Right lobe of liver (tissue), 6 donors: ENCODE measurements at regions not wholly inside any gene's neighbourhood (a gene's known extent, or its start where the extent isn't known, plus 50 kb on each side); places are given as distances from the start of the nearest gene placed in this dataset.
A peak's percentile ranks its signal among the peaks of the same experiment; 100 is the strongest.

Experiments
- ATAC-seq, 4 donors: fragments of 200-7000 bp; cut with Tn5 transposase; one replicate each; pipeline ENCODE4 v1.9.1; 2020; ENCODE audit warnings: mild to moderate bottlenecking in 4 of 4, moderate library complexity in 4 of 4
- DNase-seq, 3 donors: peaks; one replicate each; pipeline ENCODE4 v3.0.0-alpha.2; 2020
- H3K27ac ChIP-seq, 3 donors: fragments of 200-600 bp; one replicate each; pipeline ENCODE4 v1.8.0; 2022
- H3K27me3 ChIP-seq, 2 donors: fragments of 200-600 bp; one replicate each; pipeline ENCODE4 v1.8.0; 2022
- H3K36me3 ChIP-seq, 4 donors: fragments of 200-600 bp; sonication (generic) in 1 of 4; one replicate each; pipeline versions ENCODE4 v1.5.1 to v1.8.0; 2017 to 2022; ENCODE audit warnings: control low read depth in 1 of 4
- H3K4me1 ChIP-seq, 4 donors: fragments of 200-600 bp; sonication (generic) in 1 of 4; one replicate each; pipeline versions ENCODE4 v1.5.1 to v1.8.0; 2017 to 2022; ENCODE audit warnings: control low read depth in 1 of 4
- H3K4me3 ChIP-seq, 3 donors: fragments of 200-600 bp; one replicate each; pipeline ENCODE4 v1.8.0; 2022
- H3K9me3 ChIP-seq, 4 donors: fragments of 200-600 bp; sonication (generic) in 1 of 4; one replicate each; pipeline versions ENCODE4 v1.5.1 to v1.8.0; 2017 to 2022; ENCODE audit warnings: control low read depth in 1 of 4
- POLR2A ChIP-seq: fragments of 450-650 bp; IDR thresholded peaks from one replicate; pipeline ENCODE4 v1.6.1; 2017; ENCODE audit warnings: antibody characterized with exemption, mild to moderate bottlenecking
- WGBS: methylation state at CpG from one replicate; pipeline ENCODE4 v1.1.6; 2018; ENCODE audit warnings: low coverage, low lambda C conversion rate; ENCODE audit not compliant: insufficient coverage; ENCODE audit errors: missing lambda C conversion rate; 5-methylcytosine and 5-hydroxymethylcytosine counted together
- intact Hi-C, 2 donors: fragments of 100-400 bp; cut with DNase I; formaldehyde crosslinking; loops; one replicate each; pipeline versions ENCODE4 v1.11.2 to v1.14.1; 2022
- TF ChIP-seq, protein P1 (sequence below), 4 donors: fragments of 200-600 bp in 3 of 4; fragments of 450-650 bp in 1 of 4; IDR thresholded peaks; one replicate each; pipeline versions ENCODE4 v1.5.1 to v1.8.0; 2016 to 2022; ENCODE audit warnings: antibody characterized with exemption in 4 of 4, mild to moderate bottlenecking in 2 of 4
- donor health status: DM: no; HTN: yes; CAD: no.
- donor health status: DM: no; HTN: no; CAD: no.
- donor health status: DM: no; HTN: no; CAD: no.
- donor health status: DM: no; HTN: yes; CAD: no.
- donor health status: DM: no; HTN: yes; CAD: no.

DNA sequence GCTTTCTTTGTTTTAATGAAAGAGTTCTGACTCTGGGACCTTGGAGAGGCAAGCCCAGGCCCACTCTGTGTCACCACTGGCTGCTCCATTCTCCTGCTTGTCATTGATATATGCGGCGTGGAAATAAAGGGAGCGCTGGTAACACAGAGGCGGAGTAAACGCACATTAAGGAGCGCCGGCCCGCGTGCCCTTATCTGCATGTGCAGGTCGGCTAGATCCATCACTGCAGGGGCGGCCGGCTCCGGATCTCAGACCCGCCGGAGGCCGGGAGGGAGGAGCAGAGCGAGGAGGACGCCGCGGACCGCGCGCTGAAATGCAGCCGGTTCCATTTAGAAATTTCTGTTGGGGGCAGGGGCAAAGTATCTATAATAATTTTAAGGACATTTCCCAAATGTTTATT, 70.8 kb downstream of the MRPL36 start:
- 93% methylated on average over 23 of the region's 24 CpGs for WGBS

DNA sequence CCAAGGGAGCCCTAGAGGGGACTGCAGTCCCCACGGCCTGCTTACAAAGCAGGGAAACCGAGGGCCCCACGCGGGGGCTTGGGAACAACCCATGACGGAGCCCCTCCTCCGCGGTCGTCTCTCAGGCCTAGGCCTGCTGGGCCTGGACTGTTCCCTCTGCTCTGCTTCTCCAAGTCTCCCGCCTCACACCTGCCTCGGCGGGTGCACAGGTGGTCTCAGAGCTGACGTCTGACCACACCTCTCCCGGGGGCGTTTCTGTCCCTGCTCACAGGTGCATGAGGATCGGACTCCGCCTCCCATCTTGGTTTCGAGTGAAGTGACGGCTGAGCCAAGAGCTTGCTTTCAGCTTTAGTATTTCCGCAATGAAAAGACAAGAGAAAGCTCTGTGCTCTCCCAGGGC, 72.1 kb downstream of the MRPL36 start:
- Histone ChIP-seq H3K4me1 (no peaks in the 10 kb centered on the region), H3K27me3 (no peaks in the 10 kb centered on the region), H3K4me3 (no peak overlapping the region), H3K36me3 (no peaks in the 10 kb centered on the region), H3K9me3 (no peaks in the 10 kb centered on the region), H3K27ac (no peak overlapping the region)
- WGBS, result 50% methylated on average over 2 of the region's 19 CpGs
- TF ChIP-seq POLR2A, result no peak
- TF ChIP-seq, protein P1, sequence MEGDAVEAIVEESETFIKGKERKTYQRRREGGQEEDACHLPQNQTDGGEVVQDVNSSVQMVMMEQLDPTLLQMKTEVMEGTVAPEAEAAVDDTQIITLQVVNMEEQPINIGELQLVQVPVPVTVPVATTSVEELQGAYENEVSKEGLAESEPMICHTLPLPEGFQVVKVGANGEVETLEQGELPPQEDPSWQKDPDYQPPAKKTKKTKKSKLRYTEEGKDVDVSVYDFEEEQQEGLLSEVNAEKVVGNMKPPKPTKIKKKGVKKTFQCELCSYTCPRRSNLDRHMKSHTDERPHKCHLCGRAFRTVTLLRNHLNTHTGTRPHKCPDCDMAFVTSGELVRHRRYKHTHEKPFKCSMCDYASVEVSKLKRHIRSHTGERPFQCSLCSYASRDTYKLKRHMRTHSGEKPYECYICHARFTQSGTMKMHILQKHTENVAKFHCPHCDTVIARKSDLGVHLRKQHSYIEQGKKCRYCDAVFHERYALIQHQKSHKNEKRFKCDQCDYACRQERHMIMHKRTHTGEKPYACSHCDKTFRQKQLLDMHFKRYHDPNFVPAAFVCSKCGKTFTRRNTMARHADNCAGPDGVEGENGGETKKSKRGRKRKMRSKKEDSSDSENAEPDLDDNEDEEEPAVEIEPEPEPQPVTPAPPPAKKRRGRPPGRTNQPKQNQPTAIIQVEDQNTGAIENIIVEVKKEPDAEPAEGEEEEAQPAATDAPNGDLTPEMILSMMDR (IDR thresholded peaks at IDR 0.05), result no peak
- ATAC-seq (no peak), DNase-seq (peak in 2 of 3 donors; percentile 12 to 35)
- intact Hi-C loops, result no loop called here

More for the DNA sequence above, 70.8 kb downstream of the MRPL36 start:
- no peaks in the 10 kb centered on the region for H3K9me3 ChIP-seq
- TF ChIP-seq, protein P1 (IDR thresholded peaks at IDR 0.05), result no peak
- TF ChIP-seq POLR2A, result no peak
- H3K4me3 ChIP-seq, result no peak overlapping the region
- no peak overlapping the region for H3K27ac ChIP-seq
- H3K36me3 ChIP-seq, result no peaks in the 10 kb centered on the region
- no peaks in the 10 kb centered on the region for H3K27me3 ChIP-seq
- DNase-seq (peak in 2 of 3 donors; percentile 16 to 33), ATAC-seq (no peak)
- intact Hi-C loops, result no loop called here
- no peaks in the 10 kb centered on the region for H3K4me1 ChIP-seq

DNA sequence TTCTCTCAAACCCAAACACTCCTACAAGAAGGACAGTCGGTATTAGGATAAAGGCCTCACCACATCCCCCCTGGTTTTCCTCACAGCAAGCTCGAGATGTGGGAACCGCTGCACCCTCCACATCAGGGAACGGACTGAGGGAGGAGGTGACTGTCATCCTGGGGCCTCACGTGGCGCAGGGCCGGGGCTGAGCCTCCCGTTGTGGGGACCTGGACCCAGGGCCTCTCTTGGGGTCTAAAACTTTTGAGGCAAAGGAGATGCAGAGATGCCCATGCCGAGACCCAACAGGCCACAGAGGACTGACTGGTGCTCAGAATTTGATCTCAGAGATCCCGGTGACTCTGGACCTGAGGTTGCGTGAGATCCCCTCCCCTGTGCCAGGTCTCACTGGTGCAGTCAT, 72.7 kb downstream of the MRPL36 start:
- H3K4me1 ChIP-seq, result no peaks in the 10 kb centered on the region
- H3K4me3 ChIP-seq, result no peak overlapping the region
- no peak for ATAC-seq
- 68% methylated on average over 11 of the region's 11 CpGs for WGBS
- H3K27ac ChIP-seq, result no peak overlapping the region
- DNase-seq, result peak in 2 of 3 donors; percentile 9 to 31
- H3K9me3 ChIP-seq, result no peaks in the 10 kb centered on the region
- no peaks in the 10 kb centered on the region for H3K27me3 ChIP-seq
- intact Hi-C loops, result no loop called here
- no peak for TF ChIP-seq POLR2A
- TF ChIP-seq, protein P1 (IDR thresholded peaks at IDR 0.05), result no peak
- no peaks in the 10 kb centered on the region for H3K36me3 ChIP-seq

DNA sequence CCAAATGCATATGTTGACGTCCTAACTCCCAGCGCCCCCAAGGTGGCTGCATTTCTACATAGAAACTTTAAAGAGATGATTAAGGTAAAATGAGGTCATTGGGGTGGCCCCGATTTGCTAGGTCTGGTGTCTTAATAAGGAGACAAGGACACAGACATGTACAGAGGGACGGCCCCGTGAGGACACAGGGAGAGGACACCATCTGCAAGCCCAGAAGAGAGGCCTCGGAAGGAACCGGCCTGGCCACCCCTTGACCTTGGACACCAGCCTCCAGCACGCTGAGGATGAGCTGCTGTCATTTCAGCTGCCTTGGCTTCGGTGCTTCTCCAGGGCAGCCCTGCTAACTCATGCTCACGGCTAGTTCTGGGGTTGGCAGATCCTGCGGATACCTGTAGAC, 73.2 kb downstream of the MRPL36 start:
- H3K27ac ChIP-seq, result no peak overlapping the region
- no peaks in the 10 kb centered on the region for H3K27me3 ChIP-seq
- no peaks in the 10 kb centered on the region for H3K36me3 ChIP-seq
- H3K9me3 ChIP-seq, result no peaks in the 10 kb centered on the region
- 74% methylated on average over 3 of the region's 11 CpGs for WGBS
- H3K4me3 ChIP-seq, result no peak overlapping the region
- DNase-seq, result peak in 2 of 3 donors; percentile 8 to 24
- TF ChIP-seq POLR2A, result no peak
- TF ChIP-seq, protein P1 (IDR thresholded peaks at IDR 0.05), result no peak
- no peak for ATAC-seq
- H3K4me1 ChIP-seq, result no peaks in the 10 kb centered on the region
- intact Hi-C loops, result no loop called here
